Activated naive CD4-positive, alpha-beta T cell (primary cell): ENCODE measurements at regions not wholly inside any gene's neighbourhood (a gene's known extent, or its start where the extent isn't known, plus 50 kb on each side); places are given as distances from the start of the nearest gene placed in this dataset.

Experiments used
- DNase-seq, 4 experiments: peaks; one replicate each; lab custom pipeline; 2025; lab: John Stamatoyannopoulos, UW

DNA sequence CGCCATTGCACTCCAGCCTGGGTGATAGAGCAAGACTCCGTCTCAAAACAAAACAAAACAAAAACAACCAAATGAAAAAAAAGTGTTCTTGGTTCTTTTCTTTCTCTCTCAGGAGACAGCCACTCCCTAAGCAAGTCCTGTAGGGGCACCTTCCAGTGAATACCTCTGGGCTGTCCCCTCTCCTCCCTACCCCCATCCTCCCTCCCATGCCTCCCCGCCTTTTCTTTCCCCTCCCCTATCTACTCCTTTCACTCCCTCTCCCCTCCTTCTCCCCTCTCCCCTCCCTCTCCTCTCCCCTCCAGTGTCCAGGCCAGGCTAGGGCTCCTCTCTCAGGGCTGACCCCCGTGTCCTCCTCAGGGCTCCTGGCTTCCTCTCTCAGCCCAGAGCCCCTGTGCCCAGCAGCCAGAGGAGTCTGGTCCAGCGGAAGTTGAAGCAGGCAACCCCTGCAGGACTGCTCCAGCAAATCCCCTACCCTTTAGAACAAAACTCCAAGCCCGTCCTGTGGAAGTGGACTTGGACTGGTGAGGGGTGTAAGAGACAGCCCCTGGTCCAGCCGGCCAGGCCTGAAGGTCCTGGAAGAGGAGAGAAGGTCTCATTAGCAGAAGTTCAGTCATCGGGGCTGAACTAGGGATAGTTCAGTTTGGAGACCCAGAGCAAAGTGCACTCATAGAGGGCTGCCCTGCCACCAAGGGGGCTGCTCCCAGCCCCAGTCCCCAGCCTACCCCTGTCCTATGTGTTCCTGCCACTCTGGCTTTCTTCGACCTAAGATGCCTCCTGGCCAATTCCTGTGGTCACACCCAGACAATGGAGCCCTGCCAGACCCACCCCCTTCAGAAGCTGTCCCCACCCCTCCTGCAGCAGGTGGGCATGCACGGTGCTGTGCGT, 79.8 kb upstream of the IQSEC1 start:
- DNase-seq = no peak

DNA sequence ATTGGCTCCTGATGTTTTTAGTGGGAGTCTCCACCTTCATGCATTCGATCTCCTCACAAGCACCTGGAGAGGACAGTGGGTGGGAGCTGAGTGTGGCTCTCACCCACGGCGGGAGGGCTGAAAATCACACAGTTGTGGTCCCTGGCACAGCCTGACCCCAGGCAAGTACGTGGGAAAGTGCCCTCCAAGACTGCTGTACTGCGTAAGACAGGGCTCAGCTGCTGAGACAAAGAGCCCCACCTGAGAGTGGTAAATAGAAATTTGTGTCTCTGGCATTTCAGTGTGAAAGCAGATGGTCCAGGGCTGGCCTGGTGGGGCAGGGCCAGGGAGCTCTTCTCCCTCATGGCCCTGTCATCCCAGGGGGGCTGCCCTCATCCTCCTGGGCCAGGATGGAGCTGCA, 77.4 kb upstream of the IQSEC1 start:
- no peak for DNase-seq

DNA sequence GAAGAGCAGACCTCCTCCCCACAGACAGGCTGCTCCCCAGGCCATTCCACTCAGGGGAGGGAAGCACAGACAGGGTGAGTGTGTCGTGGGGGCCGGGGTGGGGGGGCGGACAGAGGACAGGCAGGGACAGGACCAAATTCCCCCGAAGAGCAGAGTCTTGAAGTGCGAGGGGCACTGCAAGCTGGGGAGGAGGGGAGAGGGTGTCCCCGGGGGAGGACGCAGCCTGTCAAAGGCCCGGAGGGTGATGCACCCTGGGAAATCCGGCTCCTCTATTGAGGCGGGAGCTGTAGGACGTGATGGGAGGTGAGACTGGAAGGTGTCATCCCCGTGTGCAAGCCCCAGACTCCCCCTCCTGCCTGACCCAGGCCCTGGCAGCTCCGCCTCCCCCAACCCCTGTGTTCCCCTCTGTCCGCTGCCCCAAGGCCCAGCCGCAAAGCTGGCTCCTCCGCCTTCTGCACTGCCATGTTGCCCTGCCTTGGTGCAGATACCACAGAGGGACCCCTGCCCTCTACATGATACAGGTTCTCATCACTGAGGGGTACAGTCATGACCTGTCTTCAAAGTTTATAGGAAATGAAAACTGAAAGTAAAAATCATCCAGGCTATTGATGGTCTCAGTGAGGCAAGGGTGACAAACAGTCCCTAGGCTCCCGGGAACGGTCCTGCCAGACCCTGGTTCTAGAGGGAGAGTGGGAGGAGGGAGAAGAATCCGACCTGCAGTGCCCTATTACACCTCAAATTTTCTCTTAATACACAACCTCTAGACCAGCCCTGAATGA, 76.3 kb upstream of the IQSEC1 start:
- no peak for DNase-seq

DNA sequence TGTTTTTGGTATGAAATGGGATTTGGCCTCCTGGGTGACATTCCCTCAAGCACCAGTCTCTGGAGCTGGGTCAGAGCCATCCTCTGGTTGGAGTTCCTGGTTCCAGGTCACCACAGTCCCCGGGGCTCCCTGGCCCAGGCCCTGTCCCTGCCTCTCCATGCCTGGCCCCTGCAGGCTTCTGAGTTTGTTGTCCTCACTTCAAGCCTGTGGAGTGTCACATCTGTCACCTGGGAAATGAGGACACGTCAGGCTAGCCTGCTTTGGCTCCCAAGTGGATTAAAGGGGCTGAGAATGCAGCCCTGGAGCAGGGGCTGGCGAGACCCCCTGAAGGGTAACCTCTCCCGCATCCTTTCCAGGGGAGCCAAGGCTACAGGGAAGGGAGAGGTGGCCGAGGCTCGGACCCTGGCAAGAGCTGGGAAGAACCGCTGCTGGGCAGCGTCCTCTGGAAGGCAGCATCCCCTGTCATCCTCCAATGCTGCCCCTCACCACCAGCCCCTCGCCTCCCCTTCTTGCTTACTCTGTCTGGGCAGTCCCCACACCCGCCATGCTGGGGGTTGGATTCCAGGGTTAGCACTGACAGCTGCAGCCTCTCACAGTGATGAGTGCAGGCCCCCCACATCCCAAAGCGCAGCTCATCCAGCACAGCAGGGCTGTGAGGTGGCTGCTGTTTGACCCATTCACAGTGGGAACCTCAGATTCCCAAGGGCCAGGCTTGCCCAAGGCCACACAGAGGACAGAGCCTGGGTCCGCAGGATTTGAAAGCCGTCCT, 75.5 kb upstream of the IQSEC1 start:
- DNase-seq = no peak

DNA sequence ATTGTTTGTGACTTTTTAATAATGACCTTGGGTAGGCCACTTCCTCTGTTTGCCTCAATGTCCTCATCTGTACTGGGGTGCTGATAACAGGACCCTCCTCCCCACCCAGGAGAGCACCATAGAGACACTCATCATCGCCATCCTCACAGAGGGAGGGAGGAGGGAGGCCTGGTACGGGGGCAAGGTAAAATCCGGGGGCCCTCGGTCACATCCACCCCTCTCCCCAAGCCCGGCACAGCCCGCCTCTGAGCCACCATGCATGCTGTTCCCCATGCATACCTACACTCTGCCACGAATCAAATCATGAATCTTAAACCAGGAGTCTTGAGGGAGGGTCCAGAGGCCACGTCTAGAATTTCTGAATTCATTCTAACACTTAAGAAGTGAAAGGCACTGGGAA, 74.9 kb upstream of the IQSEC1 start:
- DNase-seq = no peak

DNA sequence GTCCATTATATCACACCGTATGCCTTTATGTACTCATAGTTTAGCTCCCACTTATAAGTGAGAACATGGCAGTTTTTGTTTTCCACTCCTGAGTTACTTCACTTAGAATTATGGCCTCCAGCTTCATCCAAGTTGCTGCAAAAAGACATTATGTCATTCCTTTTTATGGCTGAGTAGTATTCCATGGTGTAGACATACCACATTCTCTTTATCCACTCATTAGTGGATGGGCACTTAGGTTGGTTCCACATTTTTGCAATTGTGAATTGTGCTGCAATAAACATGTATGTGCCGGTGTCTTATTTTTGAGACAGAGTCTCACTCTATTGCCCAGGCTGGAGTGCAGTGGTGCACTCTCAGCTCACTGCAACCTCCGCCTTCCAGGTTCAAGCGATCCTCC, 74.1 kb upstream of the IQSEC1 start:
- DNase-seq = no peak

DNA sequence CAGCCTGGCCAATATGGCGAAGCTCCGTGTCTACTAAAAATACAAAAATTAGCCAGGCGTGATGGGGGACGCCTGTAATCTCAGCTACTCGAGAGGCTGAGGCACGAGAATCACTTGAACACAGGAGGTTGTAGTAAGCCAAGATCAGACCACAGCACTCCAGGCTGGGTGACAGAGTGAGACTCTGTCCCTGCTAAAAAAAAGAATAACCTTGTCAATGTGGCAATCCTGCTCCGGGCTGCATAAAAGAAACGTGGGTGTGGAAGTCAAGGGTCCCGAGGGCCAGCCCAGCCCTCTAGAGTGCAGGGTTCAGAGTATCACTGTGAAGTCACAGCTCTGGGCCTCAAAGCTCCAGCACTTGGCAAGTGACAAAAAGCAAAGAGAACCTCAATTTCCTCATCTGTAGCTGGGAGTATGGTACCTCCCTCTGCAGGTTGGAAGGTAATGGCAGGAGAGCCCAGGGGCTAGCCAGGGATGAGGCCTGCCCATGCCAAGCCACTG, 73.5 kb upstream of the IQSEC1 start:
- no peak for DNase-seq

DNA sequence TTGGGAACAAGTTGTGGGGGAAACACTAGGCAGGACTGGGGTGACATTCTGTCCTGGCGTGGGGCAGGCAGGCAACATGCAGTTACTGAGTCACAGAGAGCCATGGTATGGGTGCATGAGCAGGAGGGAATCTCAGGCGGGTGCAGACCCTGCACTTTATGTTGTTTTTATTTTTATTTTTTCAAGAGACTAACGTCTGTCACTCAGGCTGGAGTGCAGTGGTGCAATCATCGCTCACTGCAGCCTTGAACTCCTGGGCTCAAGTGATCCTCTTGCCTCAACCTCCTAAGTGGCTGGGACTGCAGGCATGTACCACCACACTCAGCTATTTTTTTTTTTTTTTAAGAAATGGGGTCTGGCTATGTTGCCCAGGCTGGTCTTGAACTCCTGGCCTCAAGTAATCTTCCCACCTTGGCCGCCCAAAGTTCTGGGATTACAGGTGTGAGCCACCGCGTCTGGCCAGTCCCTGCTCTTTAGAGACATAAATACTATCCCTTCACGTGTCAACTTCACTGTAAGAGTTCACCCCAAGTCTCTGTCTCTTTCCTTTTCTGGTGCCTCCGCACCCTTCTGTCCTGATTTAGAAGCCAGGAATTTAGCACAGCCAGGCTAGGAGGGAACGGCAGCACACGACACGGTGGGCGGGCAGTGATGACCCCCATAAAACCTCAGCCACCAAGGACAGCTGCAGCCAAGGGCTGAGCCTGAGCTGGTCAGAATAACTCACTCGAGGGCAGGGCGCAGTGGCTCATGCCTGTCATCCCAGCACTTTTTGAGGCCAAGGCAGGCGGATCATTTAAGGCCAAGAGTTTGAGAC, 72.8 kb upstream of the IQSEC1 start:
- DNase-seq = no peak

DNA sequence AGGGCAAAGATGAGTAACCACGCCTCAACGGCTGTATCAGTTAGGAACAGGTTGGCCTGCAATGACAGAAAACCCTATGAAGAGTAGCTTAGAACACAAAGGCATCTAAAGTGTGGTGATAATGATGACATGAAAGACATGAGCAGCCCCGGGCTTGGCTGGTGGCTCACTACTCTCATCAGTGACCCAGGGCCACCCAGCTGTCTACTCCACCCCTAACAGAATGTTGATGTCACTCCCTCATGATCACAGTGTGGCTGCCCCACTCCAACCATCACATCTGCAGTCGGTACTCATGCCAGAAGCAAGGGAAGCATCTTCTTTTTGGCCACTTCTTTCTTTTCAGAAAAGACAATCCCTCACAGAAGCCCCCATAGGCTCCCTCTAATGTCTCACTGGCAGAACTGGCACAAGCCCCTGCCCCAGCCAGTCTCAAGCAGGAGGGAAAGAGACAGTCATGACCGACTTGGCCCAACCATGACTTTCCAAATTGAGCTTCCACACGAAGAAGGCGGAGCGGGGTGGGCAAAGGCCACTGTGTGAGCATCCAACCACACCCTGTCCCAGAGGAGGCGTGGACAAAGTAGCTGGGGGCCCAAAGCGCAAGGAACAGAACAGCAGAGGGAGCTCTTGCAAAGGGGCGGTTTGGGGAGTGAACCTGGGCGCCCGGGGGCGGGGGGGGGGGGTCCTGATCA, 72.0 kb upstream of the IQSEC1 start:
- no peak for DNase-seq

DNA sequence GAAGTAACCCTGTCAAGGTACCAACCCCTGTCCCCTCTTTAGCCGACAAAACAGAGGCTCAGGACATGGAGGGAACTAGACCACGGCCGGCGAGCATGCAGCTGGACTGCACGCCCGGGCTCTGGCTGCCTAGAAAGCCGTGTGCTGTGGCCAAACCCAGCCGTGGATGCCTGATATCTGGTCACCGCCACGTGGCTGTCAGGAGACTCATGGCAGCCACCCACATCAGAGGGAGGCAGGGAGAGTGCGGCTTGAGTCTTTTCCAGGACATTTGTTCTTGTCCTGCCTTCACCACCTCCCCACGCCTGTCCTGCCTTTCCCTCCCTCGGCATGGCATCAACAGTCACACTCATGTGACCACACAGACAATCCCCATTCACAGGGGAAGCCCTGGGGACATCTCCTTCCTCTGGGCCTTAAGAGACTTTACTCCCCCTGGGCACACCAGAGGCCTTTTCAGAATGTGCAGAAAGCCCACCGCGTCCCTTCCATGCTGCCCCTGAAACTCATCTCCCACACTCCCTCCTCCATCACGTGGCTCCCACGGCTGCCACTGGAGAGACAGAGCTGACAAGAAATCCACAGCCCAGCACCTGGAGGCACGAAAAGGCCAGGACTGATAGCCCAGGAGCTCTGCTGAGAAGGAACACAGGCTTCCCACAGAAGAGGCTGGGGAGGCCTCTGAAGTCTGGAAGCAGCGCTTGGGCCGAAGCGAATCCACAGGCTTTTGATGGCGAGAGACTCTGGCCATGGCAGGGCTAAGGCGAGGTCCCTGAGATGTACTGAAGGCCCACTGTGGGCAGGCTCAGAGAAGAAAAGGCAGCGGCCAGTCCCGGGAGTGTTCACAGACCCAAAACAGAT, 71.2 kb upstream of the IQSEC1 start:
- no peak for DNase-seq

DNA sequence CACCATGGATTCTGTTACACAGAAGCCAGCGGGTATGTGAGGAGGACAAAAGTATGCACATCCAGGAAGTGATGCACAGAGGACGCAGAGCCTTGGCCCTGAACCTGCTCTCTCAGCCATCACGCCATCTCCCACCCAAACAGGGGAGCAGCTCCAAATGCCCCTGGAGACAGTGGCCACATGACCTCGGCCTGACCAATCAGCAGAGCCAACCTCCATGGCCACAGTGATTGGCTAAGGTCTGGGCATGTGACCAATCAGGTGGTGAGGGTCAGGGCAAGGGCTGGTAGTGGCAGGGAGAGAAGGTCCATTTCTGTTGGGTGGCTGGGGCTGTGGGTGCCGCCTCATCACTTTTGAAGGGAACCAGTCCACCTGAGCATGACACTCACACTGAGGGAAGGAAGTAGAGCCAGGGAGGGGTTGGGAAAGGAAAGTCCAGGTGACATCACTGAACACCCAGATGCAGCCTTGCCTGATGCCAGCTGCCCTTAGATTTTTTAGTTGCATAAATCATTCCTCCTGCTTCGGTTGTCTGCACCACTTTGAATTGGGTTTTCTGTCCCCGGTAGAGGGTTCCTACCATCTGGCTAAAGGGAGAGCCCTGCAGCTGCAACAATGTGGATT, 70.3 kb upstream of the IQSEC1 start:
- no peak for DNase-seq

DNA sequence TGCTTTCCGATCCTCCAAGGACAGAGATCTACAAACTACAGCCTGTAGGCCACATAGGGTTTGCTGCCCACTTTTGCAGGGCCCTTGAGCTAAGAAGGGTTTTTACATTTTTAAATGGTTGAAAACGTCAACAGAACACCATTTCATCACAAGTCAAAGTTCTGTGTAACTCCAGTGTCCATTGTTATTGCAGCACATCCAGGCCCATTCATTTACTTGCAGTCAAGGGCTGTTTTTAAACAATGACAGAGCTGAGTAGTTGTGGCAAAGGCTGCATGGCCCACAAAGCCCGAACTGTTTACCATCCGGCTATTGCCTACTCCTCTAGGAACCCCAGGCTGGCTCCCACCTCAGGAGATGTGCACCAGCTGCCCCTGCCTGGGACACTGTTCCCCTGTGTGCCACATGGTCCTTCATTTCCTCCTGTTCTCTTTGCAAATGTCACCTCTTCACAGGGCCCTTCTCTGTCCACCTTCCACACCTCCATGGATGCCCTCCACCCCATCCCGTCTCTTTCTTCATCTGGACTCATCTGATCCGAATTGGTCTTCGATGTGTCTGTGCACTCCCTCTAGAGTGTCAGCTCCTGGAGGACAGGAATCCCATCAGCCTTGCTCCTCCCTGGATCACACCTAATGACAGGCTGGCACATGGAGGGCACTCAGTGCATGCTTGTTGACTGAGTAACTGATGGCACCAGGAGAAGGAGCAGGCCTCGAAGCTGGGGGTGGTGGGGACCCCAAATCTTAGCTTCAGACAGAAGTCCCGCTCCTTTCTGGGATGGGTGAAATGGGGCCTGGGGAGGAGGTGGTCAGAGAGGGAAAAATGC, 69.5 kb upstream of the IQSEC1 start:
- DNase-seq = no peak

DNA sequence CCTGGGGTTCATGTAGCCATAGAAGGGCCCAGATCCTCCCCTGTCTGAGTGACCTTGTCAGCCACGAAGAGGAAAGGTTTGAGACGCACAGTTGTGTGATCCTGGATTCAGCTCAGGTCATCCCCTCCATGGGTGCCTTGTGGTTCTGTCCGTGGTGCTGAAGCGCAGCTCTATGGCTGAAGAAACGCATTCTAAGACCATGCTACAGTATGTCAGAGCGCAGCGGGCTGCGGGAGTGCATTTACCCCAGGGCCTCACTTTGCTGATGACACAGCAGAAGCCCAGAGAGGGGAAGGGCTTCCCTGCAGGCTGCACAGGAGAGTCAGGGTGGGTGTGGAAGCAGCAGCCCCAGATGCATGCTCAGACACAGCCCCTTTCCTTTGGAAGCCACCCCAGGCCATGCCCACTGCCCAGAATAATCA, 68.8 kb upstream of the IQSEC1 start:
- no peak for DNase-seq

DNA sequence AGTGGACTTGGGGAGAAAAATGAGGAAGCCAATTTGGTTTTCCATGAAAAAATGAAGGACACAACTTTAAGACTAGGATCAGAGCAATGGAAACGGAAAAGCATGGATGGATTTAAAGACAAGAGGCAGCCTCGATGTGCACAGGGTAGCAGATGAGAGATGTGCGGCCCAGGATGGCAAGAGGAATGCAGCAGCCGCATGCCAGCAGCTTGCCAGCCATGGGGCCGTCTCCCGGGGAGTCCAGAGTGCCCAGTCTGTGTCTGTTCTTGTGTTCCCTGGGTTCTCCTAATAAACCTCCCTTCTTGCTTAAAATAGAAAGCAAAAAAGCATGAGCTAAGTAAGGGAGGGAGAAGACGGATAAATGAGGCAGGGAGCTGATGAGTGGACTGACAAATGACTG, 68.0 kb upstream of the IQSEC1 start:
- no peak for DNase-seq

DNA sequence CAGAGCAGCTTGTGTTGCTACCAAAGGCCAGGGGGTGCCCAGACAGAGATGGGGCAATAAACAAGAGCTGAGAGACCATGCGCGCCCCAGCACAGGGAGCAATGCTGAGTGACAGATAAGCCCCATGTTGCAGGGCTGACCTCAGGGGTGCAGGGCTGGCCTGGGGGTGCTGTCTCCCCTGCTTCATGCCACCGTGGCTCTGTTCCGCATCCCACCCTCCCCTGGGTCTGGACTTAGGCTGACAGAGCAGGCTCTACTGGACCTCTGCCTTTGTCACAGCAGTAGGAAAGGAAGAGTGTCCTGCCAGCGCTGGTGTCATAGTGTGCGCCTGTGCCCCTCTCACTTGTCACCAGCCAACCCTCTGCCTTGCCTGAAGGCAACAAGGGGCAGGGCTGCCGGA, 67.4 kb upstream of the IQSEC1 start:
- DNase-seq = no peak

DNA sequence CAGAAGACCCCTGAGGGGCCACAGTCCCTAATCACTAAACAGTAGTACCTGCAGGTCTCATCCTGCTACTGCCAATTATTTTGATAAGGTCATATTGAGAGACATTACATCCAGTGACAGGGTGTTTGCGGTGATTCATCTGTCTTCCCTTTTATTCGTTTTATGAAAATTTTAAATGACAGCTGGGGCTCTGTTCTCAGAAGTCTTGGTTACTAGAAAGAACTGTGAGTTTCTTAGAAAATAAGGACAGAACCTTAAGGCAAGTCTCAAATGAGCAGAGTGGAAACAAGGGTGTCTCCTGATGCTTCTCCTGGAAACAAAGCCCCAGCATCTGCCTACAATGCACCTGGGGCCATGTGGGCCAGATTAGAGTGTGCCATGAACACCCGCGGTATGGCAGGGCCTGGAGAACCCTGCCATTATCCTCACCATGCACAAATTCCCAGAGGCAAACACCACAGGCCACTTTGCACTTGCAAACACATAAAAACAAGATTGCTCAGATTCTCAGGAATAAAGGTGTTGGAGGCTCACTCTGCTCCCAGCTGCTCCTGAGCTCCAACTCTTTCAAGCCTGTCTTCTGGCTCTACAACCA, 66.3 kb upstream of the IQSEC1 start:
- DNase-seq = no peak

DNA sequence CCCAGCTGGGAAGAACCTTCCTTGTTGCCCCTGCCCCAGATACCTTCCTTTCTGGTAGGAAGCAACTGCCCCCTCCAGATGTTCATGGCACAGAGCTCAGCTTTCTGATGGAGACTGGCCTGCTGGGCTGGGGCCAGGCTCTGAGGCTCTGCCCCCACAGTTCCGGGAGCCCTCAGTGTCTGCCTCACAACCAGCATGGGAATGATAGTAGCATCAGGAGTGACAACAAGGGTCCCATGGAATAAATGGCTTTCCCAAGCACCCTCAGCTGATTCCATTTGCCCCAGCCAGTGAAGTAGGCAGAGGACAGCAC, 65.6 kb upstream of the IQSEC1 start:
- no peak for DNase-seq
